HG02798 (cell line): ENCODE measurements at regions not wholly inside any gene's neighbourhood (a gene's known extent, or its start where the extent isn't known, plus 50 kb on each side); places are given as distances from the start of the nearest gene placed in this dataset.

Experiments used
- ATAC-seq: cut with Tn5 transposase; IDR thresholded peaks from one replicate; pipeline ENCODE4 v1.9.1; 2021; ENCODE audit warnings: mild to moderate bottlenecking; ENCODE audit not compliant: unreplicated experiment, poor library complexity

GRCh38 chr18:75783566-75784281 is 356.2 kb upstream of the SMIM21 start:
- ATAC-seq: no peak

DNA sequence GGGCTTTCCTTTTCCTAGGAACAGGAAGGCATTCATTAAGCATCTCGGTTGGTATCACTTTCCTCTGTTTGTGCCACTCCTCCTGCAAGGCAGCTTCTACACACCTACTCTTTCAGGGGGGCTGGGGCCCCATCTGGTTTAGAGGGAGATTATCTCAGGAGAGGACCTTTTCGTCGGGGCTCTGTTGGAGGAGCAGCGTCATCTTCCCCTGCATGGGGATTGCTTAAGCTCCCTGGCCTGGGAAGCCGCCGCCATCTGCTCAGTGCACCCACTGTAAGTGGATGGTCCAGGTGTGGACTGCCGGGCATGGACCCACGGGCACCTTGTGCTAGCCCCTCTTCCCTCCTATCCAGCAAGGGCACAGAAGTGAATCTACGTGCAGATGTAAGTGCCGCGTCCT is 355.3 kb upstream of the SMIM21 start:
- no peak for ATAC-seq

DNA sequence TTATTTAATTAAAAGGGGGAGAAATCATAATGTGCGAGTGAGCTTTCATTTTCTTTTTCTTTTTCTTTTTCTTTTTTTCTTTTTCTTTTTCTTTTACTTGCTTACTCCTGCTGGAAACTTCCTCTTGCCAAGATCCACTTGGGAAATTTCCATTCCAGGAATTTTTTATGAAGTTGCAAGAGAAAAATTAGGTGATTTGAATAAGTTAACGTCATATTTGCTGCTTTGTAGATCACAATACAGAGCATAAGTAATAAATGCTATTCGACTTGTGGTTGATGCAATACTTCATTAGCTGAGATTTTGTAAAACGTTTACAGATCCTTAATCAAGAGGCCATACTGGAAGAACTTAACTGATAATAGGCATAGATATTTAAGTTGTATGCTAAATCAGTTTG is 354.7 kb upstream of the SMIM21 start:
- ATAC-seq: no peak

- no peak for ATAC-seq
These were observed 352.4 kb upstream of the SMIM21 start for GRCh38 chr18:75779910-75780309.

- no peak for ATAC-seq
These were observed 351.9 kb upstream of the SMIM21 start for GRCh38 chr18:75779450-75779849.

- no peak for ATAC-seq
These were observed 350.1 kb upstream of the SMIM21 start for GRCh38 chr18:75777630-75778029.

- no peak for ATAC-seq
These were observed 347.6 kb upstream of the SMIM21 start for GRCh38 chr18:75775121-75775520.

GRCh38 chr18:75773618-75774017 is 346.1 kb upstream of the SMIM21 start:
- no peak for ATAC-seq

DNA sequence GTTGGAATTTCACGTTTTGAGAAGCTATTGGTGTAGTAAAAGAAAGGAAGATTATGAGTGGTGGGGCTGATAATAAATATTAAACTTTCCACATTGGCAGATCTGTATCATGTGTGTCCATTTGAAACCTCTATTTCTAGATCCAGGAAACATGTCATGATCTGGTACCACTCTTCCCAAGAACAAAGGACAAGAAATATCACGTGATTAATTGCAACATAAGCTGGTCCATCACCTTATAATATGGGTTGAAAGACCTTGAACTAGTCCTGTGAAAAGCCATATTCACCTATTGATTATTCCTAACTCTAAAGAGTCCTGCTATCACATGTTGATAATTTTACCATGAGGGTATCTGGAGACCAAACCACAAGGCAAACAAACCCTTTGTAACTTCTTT is 335.3 kb upstream of the SMIM21 start:
- no peak for ATAC-seq

DNA sequence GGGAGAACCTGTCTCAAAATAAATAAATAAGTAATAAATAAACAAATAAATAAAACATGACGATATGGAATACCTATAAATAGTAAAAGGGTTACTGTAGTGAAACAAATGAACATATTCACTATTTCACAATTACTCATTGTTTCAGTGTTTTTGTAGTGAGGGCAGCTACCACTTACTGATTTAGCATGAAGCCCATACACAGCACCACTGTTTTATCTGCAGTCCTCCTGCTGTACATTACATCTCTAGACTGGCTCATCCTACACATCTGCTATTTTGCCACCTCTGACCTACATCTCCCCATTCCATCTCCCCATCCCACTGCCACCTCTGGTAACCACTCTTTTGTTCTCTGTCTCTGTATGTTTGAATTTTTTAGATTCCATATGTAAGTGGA is 332.7 kb upstream of the SMIM21 start:
- ATAC-seq: no peak

DNA sequence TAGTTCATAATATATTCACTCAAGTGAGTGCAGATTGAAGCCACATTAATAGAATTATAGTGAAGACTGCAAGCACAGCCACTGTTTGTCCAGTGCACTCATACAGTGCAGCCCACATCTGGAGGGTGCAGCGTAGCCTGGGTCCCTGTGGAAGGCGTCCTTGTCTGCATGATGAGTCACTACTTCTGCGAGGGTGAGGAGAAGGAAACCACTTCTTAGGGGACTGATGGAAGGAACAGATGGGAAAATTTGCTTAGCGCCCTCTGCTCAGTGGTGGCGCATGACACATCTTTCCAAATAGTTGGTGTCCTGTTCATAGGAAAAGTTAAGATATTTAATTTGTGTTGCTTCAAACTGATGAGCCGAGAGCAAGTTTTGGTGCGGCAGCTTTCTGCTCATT is 330.4 kb upstream of the SMIM21 start:
- ATAC-seq: no peak

- ATAC-seq: no peak
These were observed 326.9 kb upstream of the SMIM21 start for GRCh38 chr18:75754433-75754832.

GRCh38 chr18:75753753-75754152 is 326.2 kb upstream of the SMIM21 start:
- ATAC-seq: no peak

DNA sequence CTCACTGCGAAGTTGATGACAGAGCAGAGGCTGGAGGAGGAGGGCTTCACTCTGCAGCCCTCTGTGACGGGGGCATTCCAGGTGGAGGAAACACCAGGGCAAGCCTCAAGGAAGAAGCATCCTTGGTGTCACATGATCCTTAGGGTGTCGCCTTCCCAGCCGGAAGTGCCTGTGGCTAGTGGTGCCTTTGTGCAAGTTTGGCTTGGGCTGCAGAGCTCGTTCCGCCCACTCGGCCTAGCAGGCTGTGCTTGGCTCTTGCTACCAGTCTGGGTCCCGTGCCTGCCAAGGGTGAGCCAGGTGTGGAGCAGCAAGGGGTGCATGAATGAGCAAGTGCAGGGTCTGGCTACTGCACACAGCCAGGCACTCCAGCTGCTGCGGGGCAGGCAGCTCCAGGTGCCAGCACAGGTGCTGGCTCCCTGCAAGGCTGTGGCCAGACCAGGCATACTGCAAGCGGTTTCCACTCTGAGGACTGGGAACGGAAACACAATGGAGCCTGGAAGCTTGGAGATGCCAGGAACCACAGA is 325.3 kb upstream of the SMIM21 start:
- no peak for ATAC-seq

DNA sequence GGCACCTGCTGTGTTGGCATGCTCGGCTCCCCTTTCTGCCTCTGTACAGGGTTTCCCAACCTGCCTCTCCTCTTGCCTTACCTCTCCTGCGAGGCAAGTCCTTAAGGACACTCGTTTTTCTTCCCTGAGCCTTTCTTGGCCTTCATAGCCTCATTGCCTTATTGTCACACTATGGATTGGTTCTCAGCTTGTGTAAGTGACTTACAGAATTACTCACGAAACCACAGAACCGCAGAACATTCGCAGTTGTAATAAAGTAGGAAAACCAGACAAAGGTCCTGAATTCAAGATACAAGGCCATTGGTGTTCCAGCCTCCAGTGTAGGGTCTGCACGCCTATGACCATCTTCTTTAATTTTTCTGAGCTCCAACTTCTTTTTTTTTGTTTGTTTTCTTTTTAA is 317.6 kb upstream of the SMIM21 start:
- no peak for ATAC-seq

DNA sequence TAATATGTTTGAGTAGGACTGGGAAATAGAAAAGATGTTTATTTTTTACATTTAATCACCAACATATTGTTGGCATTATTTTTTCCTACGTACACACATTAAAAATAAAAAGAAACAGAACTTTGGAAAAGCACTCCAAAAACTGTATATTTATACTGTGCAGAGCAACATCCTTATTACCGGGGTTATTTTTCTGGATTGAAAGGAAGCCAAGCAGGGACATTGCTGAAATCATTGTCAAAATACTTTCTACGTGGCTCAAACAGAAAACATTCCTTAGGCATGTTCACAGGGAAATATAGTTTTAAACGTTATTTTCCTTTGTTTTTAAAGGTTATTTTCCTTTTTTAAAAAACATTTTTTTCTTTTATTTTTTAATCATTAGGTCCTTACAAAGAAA is 315.0 kb upstream of the SMIM21 start:
- no peak for ATAC-seq

DNA sequence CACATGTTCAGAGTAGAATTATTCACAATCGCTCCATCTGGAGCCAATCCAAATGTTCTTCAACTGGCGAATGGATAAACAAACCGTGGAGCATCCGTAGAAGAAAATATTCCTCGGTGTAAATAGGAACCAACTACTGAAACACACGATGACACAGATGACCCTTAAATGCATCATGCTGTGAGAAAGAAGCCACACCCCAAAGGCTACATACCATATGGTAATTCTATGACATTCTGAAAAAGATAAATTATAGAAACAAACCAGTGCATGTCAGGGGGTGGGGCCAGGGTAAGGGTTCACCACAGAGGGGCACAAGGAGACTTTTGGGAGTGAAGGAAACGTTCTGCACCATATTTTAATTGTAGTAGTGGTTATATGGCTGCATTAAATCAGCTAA is 312.2 kb upstream of the SMIM21 start:
- ATAC-seq: no peak

DNA sequence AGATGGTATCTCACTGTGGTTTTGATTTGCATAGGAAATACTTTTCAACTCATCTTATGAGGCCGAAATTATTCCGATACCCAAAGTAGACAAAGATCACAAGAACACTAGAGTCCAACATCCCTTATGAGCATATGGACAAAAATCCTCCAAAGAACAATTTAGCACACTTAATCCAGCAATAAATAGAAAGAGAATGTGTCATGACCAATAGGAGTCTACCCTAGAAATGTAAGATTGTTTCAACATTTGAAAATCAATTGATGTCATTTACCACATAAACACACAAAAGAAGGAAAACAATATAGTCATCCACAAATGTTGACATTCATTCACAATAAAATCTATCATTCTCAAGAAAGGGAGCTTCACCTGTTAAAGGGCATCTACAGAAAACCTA is 307.8 kb upstream of the SMIM21 start:
- no peak for ATAC-seq

DNA sequence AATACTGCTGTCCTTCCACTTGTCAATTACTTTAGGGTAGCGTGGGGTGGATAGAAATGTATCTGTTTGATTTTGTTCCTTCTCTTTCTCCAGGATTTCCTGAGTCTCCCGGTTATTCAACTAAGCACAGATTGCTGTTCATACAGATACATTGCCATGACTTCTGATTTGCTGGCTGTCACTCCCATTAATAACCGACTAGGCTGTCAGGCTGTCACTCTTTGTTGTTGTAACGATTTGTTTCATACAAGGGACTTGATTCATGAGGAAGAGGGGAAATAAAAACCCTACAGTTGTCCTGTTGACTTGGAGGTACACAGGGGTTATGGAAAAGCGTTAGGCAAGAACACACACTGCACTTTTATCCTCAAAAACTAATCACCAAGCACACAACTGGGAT is 302.7 kb upstream of the SMIM21 start:
- no peak for ATAC-seq

DNA sequence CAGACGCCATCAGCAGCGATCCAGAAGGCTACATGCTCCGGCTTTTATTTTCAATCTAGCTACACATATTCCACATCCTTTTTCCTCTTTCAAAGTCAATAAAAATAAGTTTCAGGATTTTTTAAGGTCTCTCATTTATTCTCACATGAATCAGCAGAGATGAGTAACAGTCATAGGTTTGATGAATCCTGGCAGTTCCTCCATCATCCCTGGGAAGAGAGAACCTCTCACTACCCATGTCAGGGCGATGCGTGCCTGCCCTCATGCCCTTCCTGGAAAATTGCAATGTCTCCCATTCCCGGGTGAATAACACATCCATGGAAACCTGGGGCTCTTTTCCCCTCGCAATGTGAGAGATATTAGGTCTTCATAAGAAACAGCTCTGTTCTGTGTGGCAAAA is 301.1 kb upstream of the SMIM21 start:
- ATAC-seq: no peak

- ATAC-seq: no peak
These were observed 300.0 kb upstream of the SMIM21 start for GRCh38 chr18:75727456-75727855.

GRCh38 chr18:75723521-75724340 is 296.2 kb upstream of the SMIM21 start:
- no peak for ATAC-seq
